Thyroid gland (tissue), 4 donors: ENCODE measurements at regions not wholly inside any gene's neighbourhood (a gene's known extent, or its start where the extent isn't known, plus 50 kb on each side); places are given as distances from the start of the nearest gene placed in this dataset.

ENCODE experiments used
- CTCF ChIP-seq, 6 experiments: fragments of 200-600 bp in 3 of 6; fragments of 450-650 bp in 3 of 6; sonication (generic) in 3 of 6; IDR thresholded peaks; one replicate each; pipeline ENCODE4 v1.5.1; 2016 to 2019; ENCODE audit warnings: antibody characterized with exemption in 6 of 6, mild to moderate bottlenecking in 2 of 6, inconsistent platforms in 1 of 6, moderate library complexity in 1 of 6
- POLR2A ChIP-seq, 2 donors: fragments of 450-650 bp; IDR thresholded peaks; one replicate each; pipeline ENCODE4 v1.6.1; 2017; ENCODE audit warnings: antibody characterized with exemption in 2 of 2, mild to moderate bottlenecking in 2 of 2, moderate library complexity in 1 of 2

- TF ChIP-seq CTCF (IDR thresholded peaks at IDR 0.05), result no peak
- no peak for TF ChIP-seq POLR2A (IDR thresholded peaks at IDR 0.05)
Observed at GRCh38 chr1:178629252-178630154, 95.5 kb upstream of the RALGPS2 start.
